NCI-H82 treated with DMSO at 0.1 percent for 48 hours (cell line): ENCODE measurements at regions not wholly inside any gene's neighbourhood (a gene's known extent, or its start where the extent isn't known, plus 50 kb on each side); places are given as distances from the start of the nearest gene placed in this dataset.
"Not testable (repeated sequence)": the region's sequence is repeated elsewhere in the genome, so short reads cannot be mapped to it uniquely, and the experiment has no call there.

ENCODE experiments used
- DNase-seq: peaks from one replicate; lab custom pipeline; 2025; ENCODE audit not compliant: unreplicated experiment; lab: John Stamatoyannopoulos, UW

DNA sequence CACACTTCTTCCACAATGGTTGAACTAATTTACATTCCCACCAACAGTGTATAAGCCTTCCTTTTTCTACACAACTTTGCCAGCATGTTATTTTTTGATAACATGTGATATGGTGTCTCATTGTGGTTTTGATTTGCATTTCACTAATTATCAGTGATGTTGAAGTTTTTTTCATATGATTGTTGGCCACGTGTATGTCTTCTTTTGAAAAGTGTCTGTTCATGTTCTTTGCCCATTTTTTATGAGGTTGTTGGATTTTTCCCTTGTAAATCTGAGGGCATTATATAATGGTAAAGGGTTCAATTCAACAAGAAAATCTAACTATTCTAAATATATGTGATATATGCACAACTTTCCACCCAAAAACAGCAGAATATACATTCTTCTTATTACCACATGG lies 153.4 kb upstream of the POGK start:
- not testable (repeated sequence) for DNase-seq

DNA sequence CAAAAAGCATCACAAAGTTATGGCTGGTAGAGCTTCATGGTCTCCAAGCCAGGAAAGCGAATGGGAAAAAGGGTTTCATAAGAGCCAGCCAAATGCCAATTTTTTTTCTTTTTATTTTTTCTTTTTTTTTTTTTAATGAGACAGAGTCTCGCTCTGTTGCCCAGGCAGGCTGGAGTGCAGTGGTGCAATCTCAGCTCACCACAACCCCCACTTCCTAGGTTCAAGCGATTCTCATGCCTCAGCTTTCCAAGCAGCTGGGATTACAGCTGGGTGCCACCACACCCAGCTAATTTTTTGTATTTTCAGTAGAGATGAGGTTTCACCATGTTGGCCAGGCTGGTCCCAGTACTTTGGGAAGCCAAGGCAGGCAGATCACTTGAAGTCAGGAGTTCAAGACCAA lies 148.7 kb upstream of the POGK start:
- DNase-seq: not testable (repeated sequence)

DNA sequence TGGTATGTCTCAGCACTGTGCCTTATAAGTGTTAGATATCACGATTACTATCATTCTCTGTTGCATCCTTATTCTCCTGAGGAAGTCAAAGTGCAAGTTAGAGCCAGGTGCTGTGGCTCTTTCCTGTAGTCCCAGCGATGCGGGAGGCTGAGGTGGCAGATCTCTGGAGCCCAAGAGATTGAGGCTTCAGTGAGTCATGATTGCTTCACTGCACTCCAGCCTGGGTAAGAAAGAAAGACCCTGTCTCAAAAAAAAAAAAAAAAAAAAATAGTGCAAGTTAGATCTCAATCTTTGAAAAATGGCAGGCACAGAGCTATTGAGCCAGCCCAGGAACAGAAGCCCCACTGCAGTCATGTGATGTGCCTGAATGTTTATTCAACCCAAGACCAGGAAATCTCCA lies 147.8 kb upstream of the POGK start:
- no peak for DNase-seq

DNA sequence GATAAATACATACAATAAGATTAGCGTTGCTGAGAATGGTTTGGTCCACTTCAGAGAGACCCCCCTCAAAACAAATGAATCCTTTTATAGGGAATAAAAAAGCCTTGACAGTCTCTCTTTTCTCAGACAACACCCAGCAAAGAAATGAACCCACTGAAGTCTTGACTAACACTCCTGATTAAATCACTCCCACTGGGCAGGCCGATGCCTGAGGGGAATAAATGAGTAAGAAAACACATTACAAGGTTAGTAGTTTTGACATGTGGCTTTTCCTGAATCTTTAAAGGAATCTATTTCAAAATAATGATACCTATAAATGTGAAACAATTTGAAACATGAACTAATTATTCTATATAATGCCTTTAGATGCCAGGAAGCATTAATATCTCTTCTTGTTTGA lies 146.9 kb upstream of the POGK start:
- DNase-seq: no peak

DNA sequence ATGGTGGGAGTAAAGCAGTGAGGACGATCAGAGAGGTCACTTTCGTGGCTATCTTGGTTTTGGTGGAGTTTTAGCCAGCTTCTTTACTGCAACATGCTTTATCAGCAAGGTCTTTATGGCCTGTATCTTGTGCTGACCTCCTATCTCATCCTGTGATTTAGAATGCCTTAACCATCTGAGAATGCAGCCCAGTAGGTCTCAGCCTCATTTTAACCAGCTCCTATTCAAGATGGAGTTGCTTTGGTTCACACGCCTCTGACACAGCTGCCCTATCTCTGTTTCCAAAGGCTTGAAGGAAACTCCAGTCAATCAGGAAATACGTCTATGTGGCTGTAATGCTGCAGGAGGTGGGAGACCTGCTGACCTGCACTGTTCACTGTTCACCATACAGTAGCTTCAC lies 146.1 kb upstream of the POGK start:
- no peak for DNase-seq

DNA sequence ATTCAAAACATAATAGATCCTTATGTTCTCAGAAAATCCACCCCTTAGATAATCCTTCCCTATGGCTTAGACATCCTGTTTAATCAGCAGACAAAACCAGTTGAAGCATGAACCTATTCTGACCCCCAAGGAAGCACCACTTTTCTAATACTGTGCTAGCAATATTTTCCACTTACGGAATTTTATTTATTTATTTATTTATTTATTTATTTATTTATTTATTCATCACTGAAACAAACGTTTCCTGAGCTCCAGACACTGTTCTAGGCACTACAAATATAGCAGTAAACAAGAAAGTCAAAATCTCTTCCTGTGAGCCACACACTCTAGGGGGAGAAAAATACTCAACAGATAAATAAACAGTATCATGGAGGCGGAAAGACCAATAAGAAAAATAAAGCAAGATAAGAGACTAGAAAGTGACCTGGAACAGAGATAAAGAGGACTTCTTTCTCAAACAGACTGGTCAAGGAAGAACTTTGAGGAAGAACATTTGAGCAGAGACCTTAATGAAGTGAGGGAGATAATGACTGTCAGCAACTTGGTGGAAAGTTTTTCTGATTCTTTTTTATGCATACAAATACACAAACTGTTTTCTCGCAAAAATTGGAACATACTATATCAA lies 145.5 kb upstream of the POGK start:
- no peak for DNase-seq

DNA sequence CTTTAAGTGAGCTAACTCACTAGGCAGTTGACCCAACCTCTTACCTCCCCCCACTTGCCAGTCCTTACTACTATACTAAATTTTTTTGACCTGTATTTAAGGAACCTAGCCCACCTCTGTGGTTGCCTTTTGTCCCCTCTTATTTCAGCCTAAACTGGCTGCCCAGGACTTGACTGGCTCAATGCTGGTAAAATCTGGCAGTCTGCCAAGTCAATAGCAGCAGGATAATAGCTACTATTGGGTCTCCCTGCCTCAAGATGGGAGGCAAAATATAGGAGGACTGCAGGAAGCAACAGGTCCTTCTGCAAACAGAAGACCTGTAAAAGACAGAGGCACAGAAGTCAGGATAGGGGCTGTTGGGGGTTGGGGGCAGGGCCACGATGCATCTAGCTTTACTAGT lies 144.2 kb upstream of the POGK start:
- peak; percentile 86 for DNase-seq

DNA sequence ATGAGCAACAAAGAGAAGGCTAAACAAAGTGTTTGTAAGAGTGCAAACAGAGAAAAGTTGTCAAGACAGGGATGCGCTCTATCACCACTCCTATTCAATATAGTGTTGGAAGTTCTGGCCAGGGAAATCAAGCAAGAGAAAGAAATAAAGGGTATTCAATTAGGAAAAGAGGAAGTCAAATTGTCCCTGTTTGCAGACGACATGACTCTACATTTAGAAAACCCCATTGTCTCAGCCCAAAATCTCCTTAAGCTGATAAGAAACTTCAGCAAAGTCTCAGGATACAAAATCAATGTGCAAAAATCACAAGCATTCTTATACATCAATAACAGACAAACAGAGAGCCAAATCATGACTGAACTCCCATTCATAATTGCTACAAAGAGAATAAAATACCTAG lies 143.4 kb upstream of the POGK start:
- not testable (repeated sequence) for DNase-seq

DNA sequence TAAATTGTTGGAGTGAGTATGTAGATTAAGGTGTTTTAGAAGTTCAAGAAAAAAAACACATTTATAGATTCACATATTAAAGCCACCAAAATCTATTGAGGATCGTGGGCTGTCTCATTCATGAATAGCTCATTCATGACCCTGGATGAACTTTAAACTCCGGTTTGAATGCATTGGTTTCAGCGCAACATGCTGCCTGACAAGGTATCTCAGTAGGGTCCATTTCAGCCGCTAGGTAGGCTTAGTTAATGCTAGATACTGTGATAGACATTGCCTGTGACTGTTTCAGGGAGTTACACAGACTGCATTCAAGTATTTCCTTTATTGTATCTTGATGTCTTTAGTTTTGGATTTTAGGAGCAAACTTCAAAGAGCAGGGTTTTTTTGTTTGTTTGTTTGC lies 140.5 kb upstream of the POGK start:
- no peak for DNase-seq

DNA sequence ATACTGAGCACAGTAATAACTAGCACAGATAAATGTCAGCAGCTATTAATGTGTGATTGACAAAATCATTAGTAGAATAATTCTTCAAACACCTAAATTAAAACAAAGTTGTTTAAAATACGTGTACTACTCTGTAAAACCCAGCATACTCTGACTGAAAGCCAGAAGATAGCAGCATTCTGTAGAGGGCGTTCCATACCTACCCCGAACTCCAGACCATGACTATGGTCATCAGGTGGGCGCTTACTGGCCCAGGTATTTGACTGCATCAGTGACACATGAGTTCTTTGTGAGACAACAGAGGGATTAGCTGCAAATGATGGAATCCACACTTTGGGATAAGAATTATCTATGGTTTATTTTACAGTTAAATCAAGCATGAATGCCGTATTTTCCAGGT lies 139.7 kb upstream of the POGK start:
- no peak for DNase-seq

DNA sequence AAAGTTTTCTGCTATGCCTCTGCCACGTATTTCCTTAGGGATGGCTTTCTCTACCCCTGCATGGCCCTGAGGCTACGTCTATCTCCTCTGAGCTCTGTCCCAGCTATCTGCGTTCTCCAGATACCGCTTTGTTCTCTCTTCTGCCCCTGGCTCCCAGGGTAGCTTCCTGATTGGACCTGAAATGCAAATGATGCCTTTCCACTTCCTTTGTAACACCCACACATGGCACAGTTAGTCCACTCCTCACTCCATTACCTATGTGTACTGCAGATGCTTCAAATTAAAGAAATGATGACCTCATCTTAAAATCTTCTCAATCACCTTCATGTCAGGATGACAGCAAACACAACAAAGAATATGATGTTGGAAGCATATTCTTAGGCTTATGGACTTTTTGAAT lies 138.6 kb upstream of the POGK start:
- DNase-seq: no peak

DNA sequence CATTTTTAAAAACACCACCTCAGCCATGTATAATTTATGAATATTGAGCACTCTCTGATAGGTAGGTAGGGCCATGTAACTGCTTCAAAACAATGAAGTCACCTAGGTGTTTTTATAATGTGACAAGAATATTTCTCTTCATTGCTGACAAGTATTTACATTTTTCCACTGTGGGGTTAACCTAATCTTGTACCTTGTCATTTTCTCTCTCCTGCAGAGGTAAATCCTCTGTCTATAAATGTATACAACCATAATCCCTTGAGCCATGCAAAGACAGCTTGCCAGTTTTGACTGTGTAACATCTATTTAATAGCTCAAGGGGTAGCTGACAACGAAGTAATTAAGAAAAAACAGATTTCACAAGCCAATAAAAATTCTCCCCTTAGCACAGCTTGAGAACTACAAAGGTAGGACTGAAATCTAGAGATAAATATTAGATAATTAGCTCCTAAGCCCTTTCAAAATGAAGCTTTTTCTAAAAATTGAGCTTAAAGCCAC lies 137.6 kb upstream of the POGK start:
- peak; percentile 87 for DNase-seq

DNA sequence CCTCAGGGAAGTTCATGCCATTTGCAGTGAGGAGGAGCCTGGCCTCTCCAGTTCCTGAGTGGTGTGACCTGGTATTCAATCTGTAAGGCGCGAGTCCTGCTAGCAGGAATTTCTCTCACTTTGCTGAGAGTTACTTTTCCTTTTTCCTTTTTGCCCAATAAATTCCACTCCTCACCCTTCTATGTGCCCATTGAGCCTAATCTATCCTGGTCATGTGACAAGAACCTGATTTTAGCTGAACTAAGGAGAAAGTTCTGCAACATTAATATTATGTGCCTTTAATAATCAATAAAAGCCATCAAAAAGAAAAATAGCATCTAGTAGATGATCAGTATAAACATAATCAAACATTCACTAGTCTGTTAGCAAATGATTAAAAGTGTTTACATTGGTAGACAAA lies 136.1 kb upstream of the POGK start:
- no peak for DNase-seq

DNA sequence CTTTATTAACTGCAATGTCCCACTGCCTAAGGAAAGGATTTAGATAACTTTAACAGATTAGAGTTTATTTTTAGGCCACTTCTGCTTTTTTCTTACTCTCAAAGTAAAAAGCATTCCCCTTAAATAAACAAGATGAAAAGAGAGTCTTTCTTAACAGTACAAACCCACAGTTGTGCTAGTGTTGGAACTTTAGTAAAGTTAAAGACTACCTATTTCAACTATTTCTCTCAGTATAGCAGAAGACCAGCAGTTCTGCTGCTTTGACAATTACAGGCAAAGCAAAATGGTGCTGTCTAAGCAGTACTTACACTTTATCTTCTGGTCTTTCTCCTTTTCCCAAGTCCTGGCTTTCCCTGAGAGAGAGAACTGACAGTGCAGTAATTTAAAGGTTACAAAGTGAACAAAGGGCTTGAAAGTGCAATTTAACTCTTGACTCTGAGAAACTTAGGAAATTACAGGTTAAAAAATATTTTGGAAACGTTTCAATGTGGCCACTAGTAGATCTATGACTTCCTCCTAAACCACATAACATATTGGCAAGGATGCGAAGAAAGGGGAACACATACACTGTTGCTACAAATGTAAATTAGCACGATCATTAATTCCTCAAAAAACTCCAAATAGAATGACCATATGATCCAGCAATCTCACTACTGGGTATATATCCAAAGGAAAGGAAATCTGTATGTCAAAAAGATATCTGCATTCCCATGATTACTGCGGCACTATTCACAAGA lies 135.4 kb upstream of the POGK start:
- DNase-seq: no peak

DNA sequence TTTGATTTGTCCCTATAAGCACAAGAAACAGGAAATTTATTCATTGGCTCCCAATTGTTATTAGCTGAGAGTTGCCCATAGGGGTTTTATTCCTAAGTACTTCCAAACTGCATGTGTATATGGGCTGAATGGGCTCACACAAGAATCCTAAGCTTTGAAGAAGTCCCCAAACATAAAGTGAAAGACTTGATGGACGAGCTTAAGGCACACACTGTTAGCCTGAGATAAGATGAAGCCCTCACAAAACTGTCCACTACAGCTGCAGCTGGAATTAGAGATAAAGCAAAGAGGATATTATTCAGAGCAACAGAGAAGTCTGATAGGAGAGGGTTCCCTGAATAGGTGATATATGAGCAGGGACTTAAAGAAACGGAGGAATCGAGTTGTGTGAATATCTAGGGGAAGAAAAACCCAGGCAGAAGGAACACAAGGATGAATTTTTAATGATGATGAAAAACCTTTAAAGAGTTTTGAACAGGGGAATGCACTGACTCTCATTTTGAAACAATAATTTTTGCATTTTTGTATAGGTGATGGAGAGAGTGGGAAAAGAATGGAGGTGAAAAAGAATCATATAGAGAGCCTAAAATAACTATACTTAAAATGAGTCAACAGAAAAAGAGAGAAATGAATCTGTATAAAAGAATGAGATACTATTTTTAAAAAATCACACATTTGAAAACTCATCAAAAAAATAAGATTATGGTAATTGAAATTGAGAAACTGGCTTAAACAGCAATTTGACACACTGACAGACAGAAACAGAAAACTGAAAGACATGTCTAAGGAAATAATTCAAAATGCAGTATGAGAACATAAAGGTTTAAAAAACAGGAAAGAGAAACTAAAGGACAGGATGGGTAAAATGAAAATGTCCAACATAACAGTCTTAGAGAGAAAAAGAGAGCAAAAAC lies 133.6 kb upstream of the POGK start:
- DNase-seq: peak; percentile 30

DNA sequence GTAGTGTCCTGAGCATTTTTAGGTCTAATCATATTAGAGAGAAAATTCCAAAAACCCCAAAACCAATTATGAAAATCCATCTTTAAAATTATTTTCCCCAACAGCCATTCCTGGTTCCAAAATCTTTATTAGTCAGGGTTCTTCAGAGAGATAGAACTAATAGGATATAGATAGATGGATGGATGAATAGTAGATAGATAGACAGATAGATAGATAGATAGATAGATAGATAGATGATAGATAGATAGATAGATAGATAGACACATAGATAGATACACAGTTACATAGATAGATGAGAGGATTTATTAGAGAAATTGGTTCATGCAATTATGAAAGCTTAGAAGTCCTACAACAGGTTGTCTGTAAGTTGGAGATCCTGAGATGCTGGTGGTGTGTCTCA lies 122.7 kb upstream of the POGK start:
- DNase-seq: no peak

DNA sequence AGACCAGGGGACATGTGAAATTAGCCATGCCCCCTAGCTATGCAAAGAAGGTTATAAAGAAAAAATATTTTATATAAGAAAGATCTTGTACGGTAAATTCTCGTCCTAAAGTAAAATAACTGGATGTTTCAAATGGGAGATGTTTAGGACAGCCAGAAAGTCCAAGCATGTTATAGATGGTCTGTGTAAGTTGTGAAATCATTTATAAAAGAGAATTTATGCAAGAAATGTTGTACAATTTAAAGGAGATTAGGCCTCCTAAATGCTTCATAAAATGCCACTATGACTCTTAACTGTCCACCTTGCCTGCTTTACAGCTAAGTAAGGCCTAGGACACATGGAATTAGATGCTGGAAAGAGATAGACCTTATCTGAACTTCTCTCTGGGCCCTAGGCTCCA lies 118.1 kb upstream of the POGK start:
- DNase-seq: no peak

DNA sequence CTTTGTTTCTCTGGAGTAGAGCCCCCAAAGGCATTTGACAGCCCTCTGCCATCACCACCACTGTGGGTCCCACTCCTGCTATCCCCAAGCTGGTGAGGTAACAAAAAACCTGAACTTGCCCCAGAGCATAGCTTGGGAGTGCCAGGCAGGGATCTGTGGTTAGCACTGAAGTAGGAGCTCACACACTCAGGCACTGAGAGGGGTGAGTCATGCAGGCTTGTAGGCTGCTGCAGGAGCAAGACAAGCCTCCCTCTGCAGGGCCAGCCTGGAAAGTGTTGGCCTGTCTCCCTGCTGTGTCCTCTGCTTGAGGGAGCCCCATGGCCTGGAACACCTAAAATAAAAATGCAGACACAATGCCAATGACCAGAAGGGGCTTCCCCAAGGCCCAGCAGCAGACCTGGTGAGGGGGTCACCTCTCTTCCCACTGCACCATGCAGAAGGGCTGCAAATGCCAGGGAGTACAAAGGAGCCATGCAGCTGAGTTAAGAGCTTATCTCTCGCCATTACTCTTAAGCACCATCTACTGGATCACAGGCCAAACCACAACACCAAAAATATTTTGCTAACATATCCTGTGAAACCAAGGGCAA lies 108.9 kb upstream of the POGK start:
- no peak for DNase-seq

DNA sequence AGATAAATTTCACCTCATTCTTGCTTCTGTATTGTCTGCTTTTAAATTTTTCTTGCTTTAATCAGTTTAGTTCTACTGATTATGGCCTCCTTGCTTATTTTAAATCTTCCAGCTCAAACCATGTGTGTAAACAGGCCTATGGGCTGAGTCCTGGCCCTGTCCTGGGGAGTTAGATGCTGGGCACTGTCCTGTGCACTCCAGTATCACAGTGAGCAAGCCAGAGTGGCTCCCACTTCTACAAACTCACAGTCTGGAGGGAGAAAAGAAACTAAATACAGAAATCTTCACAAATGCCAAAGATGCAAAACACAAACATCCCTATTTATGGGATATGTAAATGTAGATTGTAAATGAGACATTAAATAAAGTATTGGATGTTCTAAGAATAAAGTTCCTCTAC lies 101.1 kb upstream of the POGK start:
- DNase-seq: no peak

DNA sequence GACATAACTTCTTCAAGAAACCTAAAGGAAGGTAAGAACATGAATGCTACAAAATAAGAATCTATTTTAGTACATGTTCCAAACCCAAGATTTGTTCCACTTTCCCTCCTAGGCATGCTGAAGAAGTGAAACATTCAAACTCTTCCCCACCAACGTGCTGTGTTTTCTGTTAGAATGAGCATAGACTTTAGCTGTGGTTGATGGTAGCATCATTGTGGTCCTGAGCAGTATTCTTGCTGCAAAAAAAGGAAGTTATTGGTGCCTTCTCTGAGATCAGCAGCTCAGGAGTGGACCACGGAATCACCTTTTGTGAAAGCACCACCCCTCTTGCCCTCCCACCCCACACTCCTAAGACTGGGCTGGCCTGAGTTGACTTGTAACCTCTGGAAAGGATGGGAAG lies 100.4 kb upstream of the POGK start:
- no peak for DNase-seq

DNA sequence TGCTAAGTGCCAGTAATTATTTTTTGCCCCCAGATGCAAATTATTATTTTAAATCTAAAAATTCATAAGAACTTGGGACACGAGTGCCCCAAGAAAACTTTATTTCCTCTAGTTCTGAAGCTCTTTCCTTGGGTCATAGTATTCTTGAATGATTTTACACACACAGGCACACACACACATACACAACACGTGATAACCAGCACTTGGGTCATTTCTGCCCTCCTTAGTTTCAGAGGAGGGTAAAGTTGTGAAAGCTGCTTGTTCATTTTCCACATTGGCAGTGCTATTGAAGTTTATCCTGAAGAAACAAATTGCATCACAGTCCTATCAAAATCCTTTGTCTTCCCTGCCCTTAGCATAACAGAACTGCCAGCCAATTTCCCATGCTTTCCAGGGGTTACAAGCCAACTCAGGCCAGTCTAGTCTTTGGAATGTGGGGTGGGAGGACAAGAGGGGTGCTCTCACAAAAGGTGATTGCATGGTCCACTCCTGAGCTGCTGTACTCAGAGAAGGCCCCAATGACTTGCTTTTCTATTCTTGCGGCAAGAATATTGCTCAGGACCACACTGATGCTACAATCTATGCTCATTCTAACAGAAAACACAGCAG lies 98.5 kb upstream of the POGK start:
- DNase-seq: no peak
